HG03139 (cell line): ENCODE measurements at regions not wholly inside any gene's neighbourhood (a gene's known extent, or its start where the extent isn't known, plus 50 kb on each side); places are given as distances from the start of the nearest gene placed in this dataset.
"Not testable (repeated sequence)": the region's sequence is repeated elsewhere in the genome, so short reads cannot be mapped to it uniquely, and the experiment has no call there.

Experiments used
- ATAC-seq: cut with Tn5 transposase; IDR thresholded peaks from one replicate; pipeline ENCODE4 v1.9.1; 2021; ENCODE audit not compliant: unreplicated experiment

- no peak for ATAC-seq
Observed at GRCh38 chr6:112925702-112926101, 578.6 kb downstream of the RFPL4B start.

- ATAC-seq = no peak
Observed at GRCh38 chr6:112927641-112928320, 580.7 kb downstream of the RFPL4B start.

GRCh38 chr6:112929641-112930040, 582.5 kb downstream of the RFPL4B start:
- no peak for ATAC-seq

GRCh38 chr6:112931832-112932231, 584.7 kb downstream of the RFPL4B start:
- ATAC-seq = no peak

GRCh38 chr6:112933947-112934346, 586.8 kb downstream of the RFPL4B start:
- ATAC-seq = no peak

GRCh38 chr6:112934433-112935327, 587.5 kb downstream of the RFPL4B start:
- ATAC-seq = no peak

GRCh38 chr6:112935402-112936078, 588.4 kb downstream of the RFPL4B start:
- no peak for ATAC-seq

GRCh38 chr6:112936079-112936472, 588.9 kb downstream of the RFPL4B start:
- no peak for ATAC-seq

- no peak for ATAC-seq
Observed at GRCh38 chr6:112936504-112936903, 589.4 kb downstream of the RFPL4B start.

GRCh38 chr6:112937690-112938089, 590.6 kb downstream of the RFPL4B start:
- ATAC-seq = not testable (repeated sequence)

- no peak for ATAC-seq
Observed at GRCh38 chr6:112938650-112939049, 591.5 kb downstream of the RFPL4B start.

- ATAC-seq = no peak
Observed at GRCh38 chr6:112939563-112939962, 592.4 kb downstream of the RFPL4B start.

- ATAC-seq = no peak
Observed at GRCh38 chr6:112941613-112942012, 594.5 kb downstream of the RFPL4B start.

- no peak for ATAC-seq
Observed at GRCh38 chr6:112946051-112946450, 598.9 kb downstream of the RFPL4B start.

GRCh38 chr6:112947507-112947906, 600.4 kb downstream of the RFPL4B start:
- ATAC-seq = no peak

- no peak for ATAC-seq
Observed at GRCh38 chr6:112951829-112952228, 604.7 kb downstream of the RFPL4B start.

- ATAC-seq = not testable (repeated sequence)
Observed at GRCh38 chr6:112955743-112956142, 608.6 kb downstream of the RFPL4B start.

- no peak for ATAC-seq
Observed at GRCh38 chr6:112956696-112957535, 609.8 kb downstream of the RFPL4B start.

GRCh38 chr6:112957536-112957916, 610.4 kb downstream of the RFPL4B start:
- ATAC-seq = no peak

- not testable (repeated sequence) for ATAC-seq
Observed at GRCh38 chr6:112960130-112960529, 613.0 kb downstream of the RFPL4B start.

GRCh38 chr6:112967974-112968373, 620.8 kb downstream of the RFPL4B start:
- ATAC-seq = no peak
